HCT116 (cell line): ENCODE measurements at regions not wholly inside any gene's neighbourhood (a gene's known extent, or its start where the extent isn't known, plus 50 kb on each side); places are given as distances from the start of the nearest gene placed in this dataset.

Experiments used
- ATAC-seq: fragments of 200-7000 bp; cut with Tn5 transposase; 2 replicates; pipeline ENCODE4 v1.9.1; 2020; ENCODE audit warnings: mild to moderate bottlenecking, moderate library complexity
- BruUV-seq: library from RNA; stranded (reverse); fragments of 400-500 nt; replicated peaks from 2 replicates; lab custom pipeline; 2021; lab: Mats Ljungman, UMichigan
- CTCF ChIA-PET: fragments of 300-600 bp; sonication (Branson Sonifier 250); formaldehyde crosslinking; loops from one replicate; lab custom pipeline; 2021; ENCODE audit warnings: antibody characterized with exemption; lab: Charles Lee
- POLR2A ChIA-PET: fragments of 300-600, 350-600 bp; sonication (Branson Sonifier 250); formaldehyde crosslinking; loops from one replicate; lab custom pipeline; 2021; ENCODE audit warnings: antibody characterized with exemption; lab: Charles Lee
- RAD21 ChIA-PET, 2 experiments: fragments of 300-600 bp; sonication (Branson Sonifier 250); formaldehyde crosslinking; loops; one replicate each; lab custom pipeline; 2023; ENCODE audit warnings: low total read pairs in 2 of 2; ENCODE audit not compliant: uncharacterized antibody in 2 of 2, unreplicated experiment in 2 of 2, low non-redundant PET in 1 of 2; lab: Charles Lee
- DNase-seq: peaks from one replicate; pipeline ENCODE4 v3.0.0-alpha.2; 2010; ENCODE audit warnings: low read depth, low spot score
- H2AFZ ChIP-seq: fragments of 200-600 bp; shearing (Covaris generic), sonication (generic); 2 replicates; pipeline ENCODE4 v1.6.1; 2017; ENCODE audit warnings: low read depth, mixed run types, mixed read lengths, antibody characterized with exemption, low read length; ENCODE audit not compliant: poor library complexity, severe bottlenecking
- H3K27ac ChIP-seq: 2 replicates; pipeline ENCODE4 v1.5.1; 2012; ENCODE audit warnings: low read depth, low read length
- H3K27me3 ChIP-seq: fragments of 200-600 bp; sonication (generic); 2 replicates; pipeline ENCODE4 v1.6.1; 2016; ENCODE audit warnings: mixed run types, low read length, mixed read lengths; ENCODE audit not compliant: insufficient read depth
- H3K36me3 ChIP-seq, 2 experiments: fragments of 200-500 bp in 1 of 2; fragments of 200-600 bp in 1 of 2; sonication (Bioruptor generic) in 1 of 2; sonication (generic) in 1 of 2; 2 replicates each; pipeline versions ENCODE4 v1.5.1 to v1.6.1; 2014 to 2016; ENCODE audit warnings: low read length in 2 of 2, inconsistent platforms in 1 of 2, mixed read lengths in 1 of 2, mixed run types in 1 of 2; ENCODE audit not compliant: insufficient read depth in 2 of 2, control insufficient read depth in 1 of 2
- H3K4me1 ChIP-seq, 2 experiments: fragments of 200-600 bp in 1 of 2; sonication (generic) in 1 of 2; 2 replicates each; pipeline versions ENCODE4 v1.5.1 to v1.6.1; 2012 to 2017; ENCODE audit warnings: low read length in 2 of 2, inconsistent platforms in 1 of 2, mild to moderate bottlenecking in 1 of 2, mixed read lengths in 1 of 2, mixed run types in 1 of 2, moderate library complexity in 1 of 2; ENCODE audit not compliant: insufficient read depth in 2 of 2, control insufficient read depth in 1 of 2
- H3K4me2 ChIP-seq: fragments of 200-600 bp; sonication (generic); 2 replicates; pipeline ENCODE4 v1.6.1; 2017; ENCODE audit warnings: mixed run types, low read length, mixed read lengths
- H3K4me3 ChIP-seq, 2 experiments: fragments of 200-600 bp in 1 of 2; sonication (generic) in 1 of 2; replicated peaks in 1 of 2; 2 replicates each; pipeline ENCODE4 v1.5.1; 2011 to 2016; ENCODE audit warnings: low read length in 2 of 2, control low read depth in 1 of 2, low read depth in 1 of 2, mild to moderate bottlenecking in 1 of 2, mixed read lengths in 1 of 2, mixed run types in 1 of 2
- H3K79me2 ChIP-seq: fragments of 200-600 bp; sonication (generic); 2 replicates; pipeline ENCODE4 v1.6.1; 2017; ENCODE audit warnings: mild to moderate bottlenecking, mixed run types, low read length, moderate library complexity, mixed read lengths; ENCODE audit not compliant: insufficient read depth
- H3K9ac ChIP-seq: fragments of 200-600 bp; sonication (generic); 2 replicates; pipeline ENCODE4 v1.6.1; 2016; ENCODE audit warnings: low read length, mixed read lengths
- H3K9me2 ChIP-seq: fragments of 200-600 bp; sonication (generic), shearing (Covaris generic); 2 replicates; pipeline ENCODE4 v1.6.1; 2017; ENCODE audit warnings: mixed run types, mild to moderate bottlenecking, moderate library complexity; ENCODE audit not compliant: insufficient read depth
- H3K9me3 ChIP-seq, 2 experiments: fragments of 200-500 bp in 1 of 2; fragments of 200-600 bp in 1 of 2; sonication (Bioruptor generic) in 1 of 2; sonication (generic) in 1 of 2; 2 replicates each; pipeline ENCODE4 v1.6.1; 2014 to 2017; ENCODE audit warnings: low read length in 2 of 2, mixed read lengths in 2 of 2, inconsistent platforms in 1 of 2, low read depth in 1 of 2, mild to moderate bottlenecking in 1 of 2, mixed run types in 1 of 2, moderate library complexity in 1 of 2; ENCODE audit not compliant: control insufficient read depth in 1 of 2, insufficient read depth in 1 of 2
- H4K20me1 ChIP-seq: fragments of 200-600 bp; sonication (generic), shearing (Covaris generic); 2 replicates; pipeline ENCODE4 v1.6.1; 2017; ENCODE audit warnings: mixed run types, mild to moderate bottlenecking, moderate library complexity; ENCODE audit not compliant: insufficient read depth
- ELF1 ChIP-seq: IDR thresholded peaks from 2 replicates; pipeline ENCODE4 v1.6.1; 2012; ENCODE audit warnings: low read depth, borderline replicate concordance
- EZH2phosphoT487 ChIP-seq: fragments of 200-600 bp; IDR thresholded peaks from 2 replicates; pipeline ENCODE4 v1.6.1; 2018; ENCODE audit warnings: antibody characterized with exemption, borderline replicate concordance
- FOSL1 ChIP-seq: IDR thresholded peaks from 2 replicates; pipeline ENCODE4 v1.6.1; 2012; ENCODE audit warnings: low read depth
- JUND ChIP-seq: IDR thresholded peaks from 2 replicates; pipeline ENCODE4 v1.6.1; 2012
- POLR2A ChIP-seq: IDR thresholded peaks from 2 replicates; pipeline ENCODE4 v1.7.0; 2011; ENCODE audit warnings: borderline replicate concordance; ENCODE audit not compliant: insufficient read depth, insufficient read length; ENCODE audit errors: extremely low read depth
- POLR2AphosphoS5 ChIP-seq: IDR thresholded peaks from 2 replicates; pipeline ENCODE4 v1.6.1; 2011; ENCODE audit warnings: mild to moderate bottlenecking, low read depth, low read length, moderate library complexity
- RAD21 ChIP-seq: IDR thresholded peaks from 2 replicates; pipeline ENCODE4 v1.6.1; 2012; ENCODE audit warnings: low read depth, mild to moderate bottlenecking
- SIN3A ChIP-seq: IDR thresholded peaks from 2 replicates; pipeline ENCODE4 v1.6.1; 2012; ENCODE audit warnings: low read depth
- SP1 ChIP-seq: IDR thresholded peaks from 2 replicates; pipeline ENCODE4 v1.6.1; 2012; ENCODE audit warnings: low read depth
- TCF7L2 ChIP-seq: IDR thresholded peaks from 2 replicates; pipeline ENCODE4 v1.7.0; 2011; ENCODE audit warnings: borderline replicate concordance, inconsistent platforms; ENCODE audit not compliant: insufficient read depth, insufficient read length; ENCODE audit errors: extremely low read depth
- ZFX ChIP-seq: fragments of 450-650 bp; IDR thresholded peaks from 2 replicates; pipeline ENCODE4 v1.6.1; 2017
- intact Hi-C: fragments of 100-400 bp; cut with micrococcal nuclease; formaldehyde crosslinking; loops from 2 replicates; pipeline ENCODE4 v1.10.0; 2022
- TF ChIP-seq, protein P1 (sequence below): IDR thresholded peaks from 2 replicates; pipeline ENCODE4 v1.6.1; 2011; ENCODE audit warnings: mild to moderate bottlenecking, low read length, moderate library complexity; ENCODE audit not compliant: insufficient replicate concordance; ENCODE audit errors: extremely low read depth
- TF ChIP-seq, protein P2 (sequence below): IDR thresholded peaks from 2 replicates; pipeline ENCODE4 v1.6.1; 2012

DNA sequence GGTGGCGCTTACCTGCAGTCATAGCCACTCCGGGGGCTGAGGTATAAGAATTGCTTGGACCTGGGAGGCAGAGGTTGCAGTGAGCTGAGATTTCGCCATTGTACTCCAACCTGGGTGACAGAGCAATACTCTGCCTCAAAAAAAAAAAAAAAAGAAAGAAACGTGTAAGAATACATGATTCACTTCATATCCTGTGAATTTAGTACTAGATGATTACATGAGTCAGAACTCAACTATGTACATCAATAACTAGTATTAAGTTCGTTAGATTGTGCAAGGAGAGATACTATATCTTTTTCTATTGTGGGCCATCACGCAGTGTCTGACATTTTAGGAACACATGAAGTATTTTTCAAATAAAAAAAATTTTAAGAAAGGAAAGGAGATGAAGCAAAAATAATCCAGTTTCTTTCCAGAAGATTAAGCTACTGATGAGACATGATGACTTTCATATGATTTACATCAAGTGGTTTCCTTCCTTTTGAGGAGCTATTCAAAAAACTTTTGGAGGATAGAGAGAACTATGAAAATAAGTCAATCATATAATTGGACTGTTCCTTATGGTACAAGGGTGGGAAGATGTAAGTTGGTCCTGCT is 64.7 kb upstream of the EXOC1L start:
- Histone ChIP-seq H3K4me2 (peak overlapping the region; percentile 41), H3K4me1 (peaks cover 0 to 15% of the 10 kb centered on the region in 2 experiments; a peak in 2 of 4 replicates), H3K9me3 (no peaks in the 10 kb centered on the region), H3K4me3 (no peak overlapping the region), H3K9ac (no peak overlapping the region), H2AFZ (peak overlapping the region; percentile 97), H3K36me3 (no peaks in the 10 kb centered on the region), H3K9me2 (no peaks in the 10 kb centered on the region), H3K27ac (no peak overlapping the region), H3K27me3 (no peaks in the 10 kb centered on the region), H4K20me1 (no peaks in the 10 kb centered on the region), H3K79me2 (no peaks in the 10 kb centered on the region)
- ChIA-PET CTCF (no interaction called here), RAD21 (no interaction called here), POLR2A (interaction anchor here (1.3 kb wide), 1 partner anchor 9 kb away, joined by 3 read pairs; no protein-coding TSS in a partner anchor)
- DNase-seq, result peak; percentile 13
- 0 out of 2 replicates have a peak, but pooled peaks have one; percentile 27 for ATAC-seq
- peak; percentile 69 for TF ChIP-seq FOSL1
- no peak for TF ChIP-seq TCF7L2
- no peak for TF ChIP-seq SIN3A
- TF ChIP-seq JUND, result peak; percentile 45; the same call in 1 of the 2 replicates
- TF ChIP-seq SP1, result no peak; the same call in 1 of the 2 replicates
- intact Hi-C loops, result no loop called here
- BruUV-seq, result no TSS peak

DNA sequence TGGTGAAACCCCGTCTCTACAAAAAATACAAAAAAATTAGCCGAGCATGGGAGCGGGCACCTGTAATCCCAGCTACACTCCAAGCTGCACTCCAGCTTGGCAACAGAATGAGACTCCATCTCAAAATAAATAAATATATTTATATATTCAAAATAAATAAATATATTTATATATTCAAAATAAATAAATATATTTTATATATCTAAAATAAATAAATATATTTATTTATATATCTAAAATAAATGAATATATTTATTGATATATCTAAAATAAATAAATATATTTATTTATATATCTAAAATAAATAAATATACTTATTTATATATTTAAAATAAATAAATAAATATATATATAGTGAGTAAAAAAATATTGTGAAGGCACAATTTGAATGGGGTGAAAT is 63.4 kb upstream of the EXOC1L start:
- CTCF ChIA-PET, result no interaction called here
- TF ChIP-seq POLR2A (no peak), RAD21 (no peak), FOSL1 (no peak), TCF7L2 (no peak), EZH2phosphoT487 (no peak), ZFX (no peak), SIN3A (no peak), POLR2AphosphoS5 (no peak), ELF1 (no peak)
- TF ChIP-seq, protein P1, sequence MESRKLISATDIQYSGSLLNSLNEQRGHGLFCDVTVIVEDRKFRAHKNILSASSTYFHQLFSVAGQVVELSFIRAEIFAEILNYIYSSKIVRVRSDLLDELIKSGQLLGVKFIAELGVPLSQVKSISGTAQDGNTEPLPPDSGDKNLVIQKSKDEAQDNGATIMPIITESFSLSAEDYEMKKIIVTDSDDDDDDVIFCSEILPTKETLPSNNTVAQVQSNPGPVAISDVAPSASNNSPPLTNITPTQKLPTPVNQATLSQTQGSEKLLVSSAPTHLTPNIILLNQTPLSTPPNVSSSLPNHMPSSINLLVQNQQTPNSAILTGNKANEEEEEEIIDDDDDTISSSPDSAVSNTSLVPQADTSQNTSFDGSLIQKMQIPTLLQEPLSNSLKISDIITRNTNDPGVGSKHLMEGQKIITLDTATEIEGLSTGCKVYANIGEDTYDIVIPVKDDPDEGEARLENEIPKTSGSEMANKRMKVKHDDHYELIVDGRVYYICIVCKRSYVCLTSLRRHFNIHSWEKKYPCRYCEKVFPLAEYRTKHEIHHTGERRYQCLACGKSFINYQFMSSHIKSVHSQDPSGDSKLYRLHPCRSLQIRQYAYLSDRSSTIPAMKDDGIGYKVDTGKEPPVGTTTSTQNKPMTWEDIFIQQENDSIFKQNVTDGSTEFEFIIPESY, result no peak
- TF ChIP-seq, protein P2, sequence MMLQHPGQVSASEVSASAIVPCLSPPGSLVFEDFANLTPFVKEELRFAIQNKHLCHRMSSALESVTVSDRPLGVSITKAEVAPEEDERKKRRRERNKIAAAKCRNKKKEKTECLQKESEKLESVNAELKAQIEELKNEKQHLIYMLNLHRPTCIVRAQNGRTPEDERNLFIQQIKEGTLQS, result no peak
- RAD21 ChIA-PET, result no interaction called here
- Histone ChIP-seq H3K27me3 (no peaks in the 10 kb centered on the region), H3K4me2 (no peak overlapping the region), H3K27ac (no peak overlapping the region), H3K9me3 (no peaks in the 10 kb centered on the region), H3K79me2 (no peaks in the 10 kb centered on the region), H3K36me3 (no peaks in the 10 kb centered on the region), H3K9me2 (no peaks in the 10 kb centered on the region), H3K4me1 (peaks cover 0 to 15% of the 10 kb centered on the region in 2 experiments; a peak in 2 of 4 replicates), H4K20me1 (no peaks in the 10 kb centered on the region), H3K9ac (no peak overlapping the region), H2AFZ (no peak overlapping the region), H3K4me3 (no peak overlapping the region)
- no TSS peak for BruUV-seq
- POLR2A ChIA-PET, result no interaction called here
- ATAC-seq, result no peak
- no peak for DNase-seq
- intact Hi-C loops, result no loop called here
